ENCODE measurements at regions not wholly inside any gene's neighbourhood (a gene's known extent, or its start where the extent isn't known, plus 50 kb on each side); places are given as distances from the start of the nearest gene placed in this dataset.

- DNase-seq, result no peak
- Histone ChIP-seq H3K4me1 (ENCODE audit: low read length) (peaks cover 7% of the 10 kb centered on the region; the same call in 1 of the 2 replicates), H2AFZ (ENCODE audit: low read length) (no peak overlapping the region), H3K27me3 (replicated peaks; ENCODE audit: insufficient read depth, low read length) (no peaks in the 10 kb centered on the region), H3K4me3 (ENCODE audit: low read length) (no peak overlapping the region), H3K36me3 (replicated peaks; ENCODE audit: insufficient read depth, low read length) (no peaks in the 10 kb centered on the region), H3K9me2 (replicated peaks; ENCODE audit: insufficient read depth, low read length) (no peaks in the 10 kb centered on the region), H3K4me2 (ENCODE audit: low read depth, low read length) (no peak overlapping the region), H3K27ac (ENCODE audit: low read length) (no peak overlapping the region), H3K9ac (ENCODE audit: low read length) (no peak overlapping the region), H3K9me3 (replicated peaks; ENCODE audit: insufficient read depth, low read length) (no peaks in the 10 kb centered on the region), H4K20me1 (ENCODE audit: insufficient read depth, low read length) (no peaks in the 10 kb centered on the region), H3K79me2 (ENCODE audit: low read length) (no peaks in the 10 kb centered on the region), H3F3A (ENCODE audit: insufficient read depth, low read length) (peaks cover 4% of the 10 kb centered on the region; the same call in 1 of the 2 replicates)
- TF ChIP-seq CTCF (IDR thresholded peaks at IDR 0.05; ENCODE audit: low read length), result no peak
- TF ChIP-seq EZH2phosphoT487 (IDR thresholded peaks at IDR 0.05; ENCODE audit: low read length), result no peak
- no peak for TF ChIP-seq EZH2 (optimal IDR thresholded peaks at IDR 0.05; ENCODE audit: low read depth, low read length)
Observed at GRCh38 chr13:33678084-33678483, 139.9 kb upstream of the RFC3 start.

GRCh38 chr13:33678906-33679657 is 138.9 kb upstream of the RFC3 start:
- Histone ChIP-seq H3K4me2 (ENCODE audit: low read depth, low read length) (peak overlapping the region; percentile 70), H3K27me3 (replicated peaks; ENCODE audit: insufficient read depth, low read length) (no peaks in the 10 kb centered on the region), H3K36me3 (replicated peaks; ENCODE audit: insufficient read depth, low read length) (no peaks in the 10 kb centered on the region), H3K27ac (ENCODE audit: low read length) (peak overlapping the region; percentile 89), H2AFZ (ENCODE audit: low read length) (peak overlapping the region; percentile 77), H3K4me3 (ENCODE audit: low read length) (peak overlapping the region; percentile 33; the same call in 1 of the 2 replicates), H3F3A (ENCODE audit: insufficient read depth, low read length) (peaks cover 4% of the 10 kb centered on the region; the same call in 1 of the 2 replicates), H3K79me2 (ENCODE audit: low read length) (no peaks in the 10 kb centered on the region), H3K4me1 (ENCODE audit: low read length) (peaks cover 7% of the 10 kb centered on the region; the same call in 1 of the 2 replicates), H3K9me3 (replicated peaks; ENCODE audit: insufficient read depth, low read length) (no peaks in the 10 kb centered on the region), H4K20me1 (ENCODE audit: insufficient read depth, low read length) (no peaks in the 10 kb centered on the region), H3K9ac (ENCODE audit: low read length) (peak overlapping the region; percentile 64), H3K9me2 (replicated peaks; ENCODE audit: insufficient read depth, low read length) (no peaks in the 10 kb centered on the region)
- TF ChIP-seq EZH2phosphoT487 (IDR thresholded peaks at IDR 0.05; ENCODE audit: low read length), result no peak
- TF ChIP-seq CTCF (IDR thresholded peaks at IDR 0.05; ENCODE audit: low read length), result no peak
- no peak for TF ChIP-seq EZH2 (optimal IDR thresholded peaks at IDR 0.05; ENCODE audit: low read depth, low read length)
- DNase-seq, result peak; percentile 88

GRCh38 chr13:33679658-33680012 is 138.3 kb upstream of the RFC3 start:
- H3K36me3 ChIP-seq (replicated peaks; ENCODE audit: insufficient read depth, low read length), result no peaks in the 10 kb centered on the region
- no peaks in the 10 kb centered on the region for H3K79me2 ChIP-seq (ENCODE audit: low read length)
- peak overlapping the region; percentile 70; the same call in 1 of the 2 replicates for H3K4me2 ChIP-seq (ENCODE audit: low read depth, low read length)
- DNase-seq, result no peak
- TF ChIP-seq EZH2 (optimal IDR thresholded peaks at IDR 0.05; ENCODE audit: low read depth, low read length) (no peak), CTCF (IDR thresholded peaks at IDR 0.05; ENCODE audit: low read length) (no peak)
- peak overlapping the region; percentile 89 for H3K27ac ChIP-seq (ENCODE audit: low read length)
- H2AFZ ChIP-seq (ENCODE audit: low read length), result peak overlapping the region; percentile 77
- H3F3A ChIP-seq (ENCODE audit: insufficient read depth, low read length), result peaks cover 4% of the 10 kb centered on the region; the same call in 1 of the 2 replicates
- no peaks in the 10 kb centered on the region for H3K9me3 ChIP-seq (replicated peaks; ENCODE audit: insufficient read depth, low read length)
- peak overlapping the region; percentile 64 for H3K9ac ChIP-seq (ENCODE audit: low read length)
- no peaks in the 10 kb centered on the region for H4K20me1 ChIP-seq (ENCODE audit: insufficient read depth, low read length)
- peaks cover 7% of the 10 kb centered on the region; the same call in 1 of the 2 replicates for H3K4me1 ChIP-seq (ENCODE audit: low read length)
- H3K4me3 ChIP-seq (ENCODE audit: low read length), result peak overlapping the region; percentile 33; the same call in 1 of the 2 replicates
- H3K9me2 ChIP-seq (replicated peaks; ENCODE audit: insufficient read depth, low read length), result no peaks in the 10 kb centered on the region
- H3K27me3 ChIP-seq (replicated peaks; ENCODE audit: insufficient read depth, low read length), result no peaks in the 10 kb centered on the region
